HEK293T (cell line): ENCODE measurements at regions not wholly inside any gene's neighbourhood (a gene's known extent, or its start where the extent isn't known, plus 50 kb on each side); places are given as distances from the start of the nearest gene placed in this dataset.

Source experiments
- ARNT ChIP-seq: fragments of 450-650 bp; IDR thresholded peaks from 2 replicates; pipeline ENCODE4 v1.6.1; 2017; ENCODE audit warnings: mild to moderate bottlenecking
- BHLHE40 ChIP-seq: fragments of 450-650 bp; IDR thresholded peaks from 2 replicates; pipeline ENCODE4 v1.6.1; 2016; ENCODE audit warnings: mild to moderate bottlenecking, moderate library complexity, borderline replicate concordance
- ELF4 ChIP-seq: fragments of 450-650 bp; IDR thresholded peaks from 2 replicates; pipeline ENCODE4 v1.6.1; 2017; ENCODE audit warnings: antibody characterized with exemption
- FOXA1 ChIP-seq: fragments of 450-650 bp; IDR thresholded peaks from 2 replicates; pipeline ENCODE4 v1.6.1; 2016; ENCODE audit warnings: mild to moderate bottlenecking
- FOXK2 ChIP-seq: fragments of 450-650 bp; IDR thresholded peaks from 2 replicates; pipeline ENCODE4 v1.6.1; 2016; ENCODE audit warnings: mild to moderate bottlenecking
- HDGF ChIP-seq: fragments of 450-650 bp; IDR thresholded peaks from 2 replicates; pipeline ENCODE4 v1.6.1; 2017; ENCODE audit warnings: antibody characterized with exemption, borderline replicate concordance
- SP1 ChIP-seq: fragments of 450-650 bp; IDR thresholded peaks from 2 replicates; pipeline ENCODE4 v1.6.1; 2017
- SUZ12 ChIP-seq: fragments of 450-650 bp; IDR thresholded peaks from 2 replicates; pipeline ENCODE4 v1.6.1; 2016; ENCODE audit warnings: mild to moderate bottlenecking
- TARDBP ChIP-seq: fragments of 450-650 bp; IDR thresholded peaks from 2 replicates; pipeline ENCODE4 v1.6.1; 2016
- TF ChIP-seq, protein P1 (sequence below): fragments of 450-650 bp; IDR thresholded peaks from 2 replicates; pipeline ENCODE4 v1.6.1; 2016

DNA sequence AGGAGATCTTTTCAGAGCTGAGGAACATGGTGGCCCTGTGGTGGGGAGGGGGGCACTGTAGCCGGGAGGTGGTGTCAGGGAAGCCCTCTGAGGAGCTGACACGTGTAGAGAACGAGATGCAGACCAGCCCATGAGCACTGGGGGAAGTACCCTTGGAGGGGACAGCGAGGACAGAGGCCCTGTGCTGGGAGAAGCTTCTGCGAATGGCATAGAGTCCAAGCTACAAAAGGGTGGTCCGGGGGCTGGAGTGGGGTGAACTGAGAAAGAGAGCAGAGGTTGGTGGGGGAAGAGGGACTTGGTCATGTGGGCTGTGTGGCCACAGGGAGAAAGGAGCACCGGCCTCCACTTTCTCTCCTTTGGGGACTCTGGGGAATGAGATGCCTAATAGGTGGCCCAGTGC is 270.8 kb downstream of the CBLN1 start:
- TF ChIP-seq, protein P1, sequence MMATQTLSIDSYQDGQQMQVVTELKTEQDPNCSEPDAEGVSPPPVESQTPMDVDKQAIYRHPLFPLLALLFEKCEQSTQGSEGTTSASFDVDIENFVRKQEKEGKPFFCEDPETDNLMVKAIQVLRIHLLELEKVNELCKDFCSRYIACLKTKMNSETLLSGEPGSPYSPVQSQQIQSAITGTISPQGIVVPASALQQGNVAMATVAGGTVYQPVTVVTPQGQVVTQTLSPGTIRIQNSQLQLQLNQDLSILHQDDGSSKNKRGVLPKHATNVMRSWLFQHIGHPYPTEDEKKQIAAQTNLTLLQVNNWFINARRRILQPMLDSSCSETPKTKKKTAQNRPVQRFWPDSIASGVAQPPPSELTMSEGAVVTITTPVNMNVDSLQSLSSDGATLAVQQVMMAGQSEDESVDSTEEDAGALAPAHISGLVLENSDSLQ: no peak
- TF ChIP-seq SP1 (no peak), BHLHE40 (no peak), TARDBP (no peak), ARNT (no peak), SUZ12 (no peak), ELF4 (no peak), FOXK2 (no peak), FOXA1 (no peak), HDGF (no peak)
